ACC112 (cell line): ENCODE measurements at regions not wholly inside any gene's neighbourhood (a gene's known extent, or its start where the extent isn't known, plus 50 kb on each side); places are given as distances from the start of the nearest gene placed in this dataset.

ENCODE experiments used
- H2AFZ ChIP-seq: fragments of 200-600 bp; sonication (generic); one replicate; pipeline ENCODE4 v1.6.0; 2017; ENCODE audit warnings: antibody characterized with exemption, low read length; ENCODE audit not compliant: unreplicated experiment
- H3K27ac ChIP-seq: fragments of 200-600 bp; sonication (generic); 2 replicates; pipeline ENCODE4 v1.5.1; 2014; ENCODE audit warnings: low read depth, mild to moderate bottlenecking, antibody characterized with exemption, low read length, moderate library complexity
- H3K27me3 ChIP-seq: fragments of 200-600 bp; sonication (generic); 2 replicates; pipeline ENCODE4 v1.6.1; 2014; ENCODE audit warnings: mild to moderate bottlenecking, antibody characterized with exemption, low read length, moderate library complexity, mixed read lengths; ENCODE audit not compliant: insufficient read depth
- H3K36me3 ChIP-seq: fragments of 200-600 bp; sonication (generic); 2 replicates; pipeline ENCODE4 v1.6.1; 2016; ENCODE audit warnings: mild to moderate bottlenecking, antibody characterized with exemption, low read length, moderate library complexity, mixed read lengths; ENCODE audit not compliant: insufficient read depth
- H3K4me1 ChIP-seq: fragments of 200-600 bp; sonication (generic); one replicate; pipeline ENCODE4 v1.6.1; 2016; ENCODE audit warnings: low read length, mixed read lengths; ENCODE audit not compliant: insufficient read depth, unreplicated experiment, control insufficient read depth
- H3K4me3 ChIP-seq: fragments of 200-600 bp; sonication (generic); 2 replicates; pipeline ENCODE4 v1.5.1; 2014; ENCODE audit warnings: mild to moderate bottlenecking, low read depth, low read length
- H3K79me2 ChIP-seq: fragments of 200-600 bp; sonication (generic); one replicate; pipeline ENCODE4 v1.6.0; 2016; ENCODE audit warnings: low read length; ENCODE audit not compliant: control insufficient read depth, unreplicated experiment, insufficient read depth

DNA sequence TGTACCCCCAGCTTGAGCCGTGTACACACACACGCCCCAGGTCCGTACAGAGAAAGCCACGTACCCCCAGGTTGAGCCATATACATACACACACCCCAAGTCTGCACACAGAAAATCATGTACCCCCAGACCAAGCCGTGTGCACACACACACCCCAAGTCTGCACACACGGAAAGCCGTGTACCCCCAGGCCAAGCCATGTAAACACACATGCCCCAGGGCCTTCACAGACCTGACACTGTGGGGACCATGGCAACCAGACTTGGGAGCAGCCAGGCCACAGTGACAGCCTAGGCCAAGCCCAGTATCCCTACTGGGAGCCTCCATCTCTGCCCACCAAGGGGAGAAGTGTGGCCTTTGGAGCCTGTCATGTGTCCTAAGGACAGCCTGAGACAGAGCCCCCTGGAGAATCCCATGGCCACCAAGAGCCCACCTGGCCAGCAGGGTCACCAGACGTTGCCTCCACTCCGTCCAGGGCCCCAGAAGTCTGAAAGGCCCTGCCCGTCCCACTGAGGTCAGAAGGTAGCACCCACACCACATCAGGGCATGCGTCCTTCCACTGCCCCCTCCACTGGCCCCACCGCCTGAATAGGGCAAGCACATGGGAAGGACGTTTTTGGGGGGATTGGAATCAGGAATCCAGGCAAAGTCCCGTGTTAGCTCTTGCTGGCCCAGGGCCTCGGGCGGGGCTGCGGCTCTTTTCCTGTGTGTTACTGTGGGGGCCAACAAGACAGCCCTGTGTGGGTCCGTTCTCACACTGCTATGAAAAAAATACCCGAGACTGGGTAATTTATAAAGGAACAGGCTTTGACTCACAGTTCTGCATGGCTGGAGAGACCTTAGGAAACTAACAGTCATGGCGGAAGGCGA is 636.7 kb downstream of the TBC1D22A start:
- no peaks in the 10 kb centered on the region for H3K27me3 ChIP-seq

DNA sequence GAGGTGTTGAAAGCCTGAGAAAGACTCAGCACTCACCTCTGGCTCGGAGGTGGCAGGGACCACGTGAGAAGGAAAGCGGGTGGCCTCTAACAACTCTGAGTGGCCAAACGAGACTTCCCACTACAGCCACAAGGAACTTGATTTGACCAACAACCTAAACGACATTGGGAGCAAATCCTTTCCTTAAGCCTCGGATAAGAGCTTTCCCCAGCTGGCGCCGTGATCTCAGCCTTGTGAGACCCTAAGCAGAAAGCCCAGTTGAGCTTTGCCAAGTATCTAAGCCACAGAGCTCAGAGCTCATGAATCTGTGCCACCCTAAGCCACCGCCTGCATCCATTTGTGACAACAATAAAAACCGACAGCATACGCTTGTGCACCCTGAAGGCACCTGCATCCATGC is 636.0 kb downstream of the TBC1D22A start:
- Histone ChIP-seq H3K36me3 (no peaks in the 10 kb centered on the region), H3K27me3 (no peaks in the 10 kb centered on the region), H3K79me2 (no peaks in the 10 kb centered on the region), H3K27ac (no peak overlapping the region), H2AFZ (no peak overlapping the region), H3K4me1 (peaks cover 3% of the 10 kb centered on the region), H3K4me3 (no peak overlapping the region)

More for the DNA sequence above, 636.7 kb downstream of the TBC1D22A start:
- Histone ChIP-seq H3K27ac (no peak overlapping the region), H2AFZ (no peak overlapping the region), H3K4me3 (no peak overlapping the region), H3K4me1 (peaks cover 3% of the 10 kb centered on the region), H3K79me2 (no peaks in the 10 kb centered on the region), H3K36me3 (no peaks in the 10 kb centered on the region)

DNA sequence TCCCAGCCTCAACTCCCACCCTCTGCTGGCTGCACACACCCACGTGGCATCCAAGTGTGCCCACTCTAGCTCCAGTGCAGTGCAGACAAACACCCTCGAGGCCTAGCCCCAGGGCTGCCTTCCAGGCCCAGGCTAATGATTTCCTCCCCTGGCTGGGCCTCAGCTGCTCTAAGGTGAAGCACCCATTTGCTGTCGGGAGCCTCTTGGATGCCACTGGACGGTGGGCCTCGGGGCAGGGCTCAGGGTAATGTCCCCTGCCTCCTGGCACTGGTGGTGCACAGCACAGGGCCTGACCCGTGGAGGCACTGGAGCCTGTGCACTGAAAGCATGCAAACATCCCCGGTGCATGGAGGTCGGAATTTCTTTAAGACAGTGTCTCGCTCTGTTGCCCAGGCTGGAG is 635.2 kb downstream of the TBC1D22A start:
- Histone ChIP-seq H2AFZ (no peak overlapping the region), H3K4me1 (peaks cover 3% of the 10 kb centered on the region), H3K27ac (no peak overlapping the region), H3K79me2 (no peaks in the 10 kb centered on the region), H3K27me3 (no peaks in the 10 kb centered on the region), H3K36me3 (no peaks in the 10 kb centered on the region), H3K4me3 (no peak overlapping the region)

DNA sequence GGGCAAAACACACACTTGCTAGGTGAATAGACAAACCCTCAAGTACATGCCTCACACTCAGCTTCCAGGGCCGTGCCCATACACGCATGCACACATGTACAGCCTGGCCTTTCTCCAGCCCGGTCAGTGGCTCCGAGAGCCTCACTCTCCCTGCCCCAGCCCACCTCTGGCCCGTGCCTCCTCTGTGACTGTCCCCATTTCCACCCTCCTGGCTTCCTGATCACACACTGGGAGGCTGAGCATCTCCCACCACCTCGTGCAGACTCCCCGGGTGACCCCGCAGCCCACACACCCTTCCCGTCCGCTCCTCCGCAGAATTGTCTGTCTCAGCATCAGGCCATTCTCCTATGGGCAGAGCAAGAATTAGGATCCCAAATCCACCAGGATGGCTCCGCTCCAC is 634.1 kb downstream of the TBC1D22A start:
- Histone ChIP-seq H3K4me1 (peaks cover 3% of the 10 kb centered on the region), H3K4me3 (no peak overlapping the region), H3K36me3 (no peaks in the 10 kb centered on the region), H2AFZ (no peak overlapping the region), H3K27me3 (no peaks in the 10 kb centered on the region), H3K27ac (no peak overlapping the region), H3K79me2 (no peaks in the 10 kb centered on the region)

DNA sequence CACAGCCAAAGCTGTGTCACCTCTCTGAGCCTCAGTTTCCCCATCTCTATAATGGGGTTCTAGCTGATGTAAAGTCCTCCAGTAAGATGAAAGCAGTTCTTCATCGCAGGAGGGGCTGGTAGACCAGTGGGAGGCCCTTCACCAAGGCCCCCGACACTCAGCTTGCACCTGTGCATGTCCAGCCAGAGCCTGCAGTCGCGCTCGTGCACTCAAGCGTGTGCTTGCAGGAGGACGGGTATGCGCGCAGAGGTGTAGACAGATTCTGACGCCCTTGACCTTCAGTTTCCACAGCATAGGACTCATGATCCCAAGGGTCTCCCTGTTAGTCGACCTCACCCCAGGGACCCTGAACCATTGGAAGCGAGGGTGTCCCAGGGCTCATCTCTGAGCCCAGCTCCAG is 633.7 kb downstream of the TBC1D22A start:
- H2AFZ ChIP-seq = no peak overlapping the region
- H3K36me3 ChIP-seq = no peaks in the 10 kb centered on the region
- H3K4me1 ChIP-seq = peaks cover 3% of the 10 kb centered on the region
- no peaks in the 10 kb centered on the region for H3K27me3 ChIP-seq
- no peak overlapping the region for H3K4me3 ChIP-seq
- no peak overlapping the region for H3K27ac ChIP-seq
- H3K79me2 ChIP-seq = no peaks in the 10 kb centered on the region

DNA sequence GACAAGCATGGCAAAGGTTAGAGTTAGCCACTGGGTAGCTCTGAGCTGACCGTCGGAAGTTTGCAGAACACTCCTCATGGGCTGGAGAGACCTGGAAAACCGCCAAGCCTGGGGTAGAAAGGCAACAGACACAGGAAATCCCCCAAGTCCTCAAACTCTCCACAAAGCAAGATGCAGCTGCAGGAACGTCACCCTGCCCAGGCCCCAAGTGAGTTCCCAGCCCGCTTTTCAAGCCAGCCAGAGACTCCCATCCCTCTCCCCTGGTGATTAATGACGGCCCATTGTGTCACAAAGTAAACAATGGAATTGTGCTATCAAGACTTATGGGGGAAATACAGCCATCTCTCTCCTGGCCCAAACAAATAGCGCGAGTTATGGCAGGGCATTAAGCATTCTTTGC is 633.0 kb downstream of the TBC1D22A start:
- Histone ChIP-seq H3K36me3 (no peaks in the 10 kb centered on the region), H2AFZ (no peak overlapping the region)

DNA sequence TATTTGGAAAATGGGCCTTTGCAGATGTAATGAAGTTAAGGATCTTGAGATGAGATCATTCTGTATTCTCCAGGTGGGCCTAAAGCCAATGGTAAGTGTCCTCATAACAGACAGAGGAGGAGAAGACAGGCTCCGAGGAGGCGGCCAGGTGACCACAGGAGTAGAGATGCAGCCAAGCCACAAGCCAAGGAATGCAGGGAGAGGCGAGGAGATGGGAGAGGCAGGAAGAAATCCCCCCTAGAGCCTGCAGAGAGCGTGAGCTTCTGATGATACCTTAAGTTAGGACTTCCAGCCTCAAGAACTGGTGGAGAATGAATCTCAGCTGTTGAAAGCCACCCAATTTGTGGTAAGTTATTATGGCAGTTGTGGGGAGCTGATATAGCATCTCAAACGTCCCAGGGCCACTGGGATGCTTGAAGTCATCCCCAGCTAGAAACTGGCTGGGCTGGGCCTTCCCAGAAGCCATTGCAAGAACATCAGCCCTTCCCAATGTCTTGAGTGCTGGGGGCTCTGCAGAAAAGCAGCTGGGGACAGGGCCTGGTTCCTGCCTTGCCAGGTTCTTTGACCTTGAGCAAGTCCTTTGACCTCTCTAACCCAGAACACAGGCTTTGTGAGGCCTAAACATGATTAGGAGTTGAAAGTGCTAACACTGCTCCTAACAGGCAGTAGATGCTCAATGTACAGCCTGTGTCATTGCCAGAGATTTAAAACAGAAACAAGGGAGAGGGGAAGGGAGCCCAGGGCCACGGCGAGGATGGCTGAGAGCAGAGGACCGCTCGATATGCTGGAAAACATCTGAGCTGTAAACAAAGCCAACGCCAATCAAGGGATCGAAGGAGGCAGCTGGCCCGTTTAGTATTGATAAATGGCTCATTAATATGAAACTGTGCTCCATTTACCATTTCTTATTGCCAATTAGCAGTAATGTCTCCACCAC is 632.3 kb downstream of the TBC1D22A start:
- Histone ChIP-seq H3K4me3 (no peak overlapping the region), H3K79me2 (no peaks in the 10 kb centered on the region), H3K36me3 (no peaks in the 10 kb centered on the region), H3K4me1 (peaks cover 3% of the 10 kb centered on the region), H2AFZ (no peak overlapping the region), H3K27ac (no peak overlapping the region), H3K27me3 (no peaks in the 10 kb centered on the region)

More for the DNA sequence above, 633.0 kb downstream of the TBC1D22A start:
- Histone ChIP-seq H3K27ac (no peak overlapping the region), H3K4me3 (no peak overlapping the region), H3K4me1 (peaks cover 3% of the 10 kb centered on the region), H3K79me2 (no peaks in the 10 kb centered on the region), H3K27me3 (no peaks in the 10 kb centered on the region)

DNA sequence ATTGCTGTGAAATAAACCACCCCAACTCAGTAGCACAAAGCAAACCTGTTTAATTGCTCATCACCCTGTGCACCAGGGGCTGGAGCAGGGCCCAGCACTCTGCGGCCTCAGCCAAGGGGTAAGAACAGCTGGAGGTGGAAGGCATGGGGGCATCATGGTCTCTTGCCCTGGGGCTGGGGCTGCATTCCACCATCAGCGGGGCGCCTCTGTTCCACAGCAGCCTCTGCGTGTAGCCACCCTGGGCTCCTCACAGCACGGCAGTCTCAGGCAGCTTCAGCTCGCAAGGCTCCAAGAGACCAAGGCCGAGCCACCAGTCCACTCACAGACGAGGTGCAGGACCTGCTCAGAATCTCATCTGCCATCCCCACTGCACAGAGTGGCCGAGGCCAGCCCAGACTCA is 630.7 kb downstream of the TBC1D22A start:
- Histone ChIP-seq H3K27me3 (no peaks in the 10 kb centered on the region), H3K36me3 (no peaks in the 10 kb centered on the region), H3K4me1 (peaks cover 3% of the 10 kb centered on the region), H3K79me2 (no peaks in the 10 kb centered on the region), H2AFZ (no peak overlapping the region), H3K4me3 (no peak overlapping the region), H3K27ac (no peak overlapping the region)

DNA sequence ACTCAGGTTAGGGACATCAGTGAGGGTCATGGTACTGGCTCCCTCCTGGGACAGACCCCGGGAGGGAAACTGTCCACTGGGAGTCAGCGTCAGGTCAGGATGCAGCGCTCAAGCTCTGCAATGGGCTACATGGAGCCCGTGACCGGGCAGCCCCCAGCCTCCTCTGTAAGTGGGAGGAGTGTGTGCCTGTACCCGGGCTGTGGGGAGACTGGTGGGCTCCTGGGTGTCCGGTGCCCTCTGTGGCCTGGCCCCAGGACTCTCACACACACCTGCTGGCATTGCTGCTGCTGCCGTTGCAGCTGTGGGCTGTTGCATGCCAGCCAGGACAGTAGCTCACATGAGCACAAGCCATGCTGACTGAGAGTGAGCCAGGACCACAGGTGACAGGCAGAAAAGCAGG is 630.3 kb downstream of the TBC1D22A start:
- Histone ChIP-seq H3K27me3 (no peaks in the 10 kb centered on the region), H3K79me2 (no peaks in the 10 kb centered on the region), H3K4me3 (no peak overlapping the region), H3K36me3 (no peaks in the 10 kb centered on the region), H2AFZ (no peak overlapping the region), H3K27ac (no peak overlapping the region), H3K4me1 (peaks cover 3% of the 10 kb centered on the region)

DNA sequence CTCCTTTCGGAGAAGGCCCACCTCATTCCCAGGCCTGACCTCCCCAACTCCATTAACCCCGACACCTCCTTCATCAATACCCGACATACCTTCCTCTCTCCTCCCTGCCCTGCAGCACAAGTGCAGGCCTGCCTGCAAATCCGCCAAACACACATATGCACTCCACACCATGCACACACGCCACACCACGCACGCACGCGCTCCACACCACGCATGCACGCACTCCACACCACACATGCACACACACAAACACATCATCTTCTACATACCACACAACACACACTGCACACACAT is 629.6 kb downstream of the TBC1D22A start:
- no peaks in the 10 kb centered on the region for H3K36me3 ChIP-seq
- no peak overlapping the region for H3K27ac ChIP-seq

More for the DNA sequence above, 629.6 kb downstream of the TBC1D22A start:
- Histone ChIP-seq H2AFZ (no peak overlapping the region), H3K27me3 (no peaks in the 10 kb centered on the region), H3K4me1 (peaks cover 3% of the 10 kb centered on the region), H3K79me2 (no peaks in the 10 kb centered on the region), H3K4me3 (no peak overlapping the region)
